Caco-2 (cell line): ENCODE measurements at regions not wholly inside any gene's neighbourhood (a gene's known extent, or its start where the extent isn't known, plus 50 kb on each side); places are given as distances from the start of the nearest gene placed in this dataset.

Experiments
- BruUV-seq: library from RNA; stranded (reverse); fragments of 400-500 nt; replicated peaks from 2 replicates; lab custom pipeline; 2021; lab: Mats Ljungman, UMichigan
- CTCF ChIA-PET: fragments of 300-600 bp; sonication (Branson Sonifier 250); formaldehyde crosslinking; loops from one replicate; lab custom pipeline; 2022; ENCODE audit warnings: antibody characterized with exemption; lab: Charles Lee
- POLR2A ChIA-PET: fragments of 300-600 bp; sonication (Branson Sonifier 250); formaldehyde crosslinking; loops from one replicate; lab custom pipeline; 2022; ENCODE audit warnings: antibody characterized with exemption; lab: Charles Lee
- DNase-seq, 2 experiments: peaks; one replicate each; pipeline versions ENCODE4 v3.0.0 to v3.0.0-alpha.2; 2020 to 2022
- H3K27me3 ChIP-seq: replicated peaks from 2 replicates; pipeline ENCODE4 v1.6.0; 2011; ENCODE audit warnings: low read length; ENCODE audit not compliant: control insufficient read depth, insufficient read depth
- H3K36me3 ChIP-seq: 2 replicates; pipeline ENCODE4 v1.5.1; 2011; ENCODE audit warnings: low read length; ENCODE audit not compliant: control insufficient read depth, insufficient read depth
- H3K4me1 ChIP-seq: fragments of 250-450 bp; sonication (Bioruptor Pico); 2 replicates; pipeline ENCODE4 v1.5.1; 2020; ENCODE audit warnings: mild to moderate bottlenecking
- H3K4me3 ChIP-seq: 2 replicates; pipeline ENCODE4 v1.5.1; 2011; ENCODE audit warnings: low read depth, mild to moderate bottlenecking, control low read depth, low read length
- H3K9me3 ChIP-seq: fragments of 250-450 bp; sonication (Bioruptor Pico); 2 replicates; pipeline ENCODE4 v1.5.1; 2020; ENCODE audit warnings: mild to moderate bottlenecking, moderate library complexity
- H3K27ac Mint-ChIP-seq: one replicate; pipeline ENCODE4 v1.8.0; 2022; ENCODE audit warnings: mixed read lengths; ENCODE audit not compliant: unreplicated experiment
- H3K27me3 Mint-ChIP-seq: one replicate; pipeline ENCODE4 v1.8.0; 2022; ENCODE audit warnings: mixed read lengths; ENCODE audit not compliant: insufficient read depth, unreplicated experiment
- H3K36me3 Mint-ChIP-seq: one replicate; pipeline ENCODE4 v1.8.0; 2022; ENCODE audit warnings: mild to moderate bottlenecking, mixed read lengths; ENCODE audit not compliant: insufficient read depth, unreplicated experiment
- H3K4me1 Mint-ChIP-seq: one replicate; pipeline ENCODE4 v1.8.0; 2022; ENCODE audit warnings: low read depth, mixed read lengths; ENCODE audit not compliant: unreplicated experiment
- H3K4me3 Mint-ChIP-seq: one replicate; pipeline ENCODE4 v1.8.0; 2022; ENCODE audit warnings: mild to moderate bottlenecking, moderate library complexity, mixed read lengths; ENCODE audit not compliant: unreplicated experiment
- H3K9me3 Mint-ChIP-seq: one replicate; pipeline ENCODE4 v1.8.0; 2022; ENCODE audit warnings: mixed read lengths; ENCODE audit not compliant: unreplicated experiment
- intact Hi-C: fragments of 100-400 bp; cut with micrococcal nuclease; formaldehyde crosslinking; loops from one replicate; pipeline ENCODE4 v1.10.0; 2022; ENCODE audit not compliant: unreplicated experiment
- TF ChIP-seq, protein P1 (sequence below), 2 experiments: fragments of 200-600 bp in 1 of 2; IDR thresholded peaks; 1 replicate in 1 of 2; 2 replicates in 1 of 2; pipeline versions ENCODE4 v1.5.1 to v1.8.0; 2011 to 2022; ENCODE audit warnings: antibody characterized with exemption in 1 of 2, control low read depth in 1 of 2, inconsistent platforms in 1 of 2, low read depth in 1 of 2, low read length in 1 of 2, mild to moderate bottlenecking in 1 of 2, moderate library complexity in 1 of 2; ENCODE audit not compliant: insufficient read depth in 1 of 2, severe bottlenecking in 1 of 2, unreplicated experiment in 1 of 2

GRCh38 chr5:96203761-96204160 lies 229.3 kb downstream of the PCSK1 start:
- Histone ChIP-seq H3K27me3 (no peaks in the 10 kb centered on the region), H3K4me1 (peaks cover 21% of the 10 kb centered on the region), H3K9me3 (peaks cover 12% of the 10 kb centered on the region), H3K4me3 (no peak overlapping the region), H3K36me3 (no peaks in the 10 kb centered on the region)
- Mint-ChIP-seq H3K27me3 (no peaks in the 10 kb centered on the region), H3K9me3 (peaks cover 30% of the 10 kb centered on the region), H3K4me1 (peaks cover 26% of the 10 kb centered on the region), H3K36me3 (peaks cover 10% of the 10 kb centered on the region), H3K27ac (no peak overlapping the region), H3K4me3 (no peak overlapping the region)
- TF ChIP-seq, protein P1, sequence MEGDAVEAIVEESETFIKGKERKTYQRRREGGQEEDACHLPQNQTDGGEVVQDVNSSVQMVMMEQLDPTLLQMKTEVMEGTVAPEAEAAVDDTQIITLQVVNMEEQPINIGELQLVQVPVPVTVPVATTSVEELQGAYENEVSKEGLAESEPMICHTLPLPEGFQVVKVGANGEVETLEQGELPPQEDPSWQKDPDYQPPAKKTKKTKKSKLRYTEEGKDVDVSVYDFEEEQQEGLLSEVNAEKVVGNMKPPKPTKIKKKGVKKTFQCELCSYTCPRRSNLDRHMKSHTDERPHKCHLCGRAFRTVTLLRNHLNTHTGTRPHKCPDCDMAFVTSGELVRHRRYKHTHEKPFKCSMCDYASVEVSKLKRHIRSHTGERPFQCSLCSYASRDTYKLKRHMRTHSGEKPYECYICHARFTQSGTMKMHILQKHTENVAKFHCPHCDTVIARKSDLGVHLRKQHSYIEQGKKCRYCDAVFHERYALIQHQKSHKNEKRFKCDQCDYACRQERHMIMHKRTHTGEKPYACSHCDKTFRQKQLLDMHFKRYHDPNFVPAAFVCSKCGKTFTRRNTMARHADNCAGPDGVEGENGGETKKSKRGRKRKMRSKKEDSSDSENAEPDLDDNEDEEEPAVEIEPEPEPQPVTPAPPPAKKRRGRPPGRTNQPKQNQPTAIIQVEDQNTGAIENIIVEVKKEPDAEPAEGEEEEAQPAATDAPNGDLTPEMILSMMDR (IDR thresholded peaks at IDR 0.05; ENCODE audit: insufficient read depth in 1 of 2, low read depth in 1 of 2, low read length in 1 of 2, severe bottlenecking in 1 of 2, unreplicated experiment in 1 of 2), result no peak
- POLR2A ChIA-PET, result no interaction called here
- no TSS peak for BruUV-seq
- CTCF ChIA-PET, result no interaction called here
- intact Hi-C loops, result no loop called here
- no peak for DNase-seq

GRCh38 chr5:96201503-96201902 lies 231.5 kb downstream of the PCSK1 start:
- intact Hi-C loops, result no loop called here
- no peak for DNase-seq
- ChIA-PET POLR2A (no interaction called here), CTCF (no interaction called here)
- H3K9me3 Mint-ChIP-seq, result peaks cover 9% of the 10 kb centered on the region
- no peaks in the 10 kb centered on the region for H3K36me3 ChIP-seq
- H3K4me1 ChIP-seq, result peaks cover 30% of the 10 kb centered on the region
- H3K27me3 Mint-ChIP-seq, result no peaks in the 10 kb centered on the region
- H3K27ac Mint-ChIP-seq, result no peak overlapping the region
- TF ChIP-seq, protein P1 (IDR thresholded peaks at IDR 0.05; ENCODE audit: insufficient read depth in 1 of 2, low read depth in 1 of 2, low read length in 1 of 2, severe bottlenecking in 1 of 2, unreplicated experiment in 1 of 2), result no peak
- no peaks in the 10 kb centered on the region for H3K27me3 ChIP-seq
- H3K9me3 ChIP-seq, result no peaks in the 10 kb centered on the region
- H3K4me3 ChIP-seq, result no peak overlapping the region
- H3K4me3 Mint-ChIP-seq, result no peak overlapping the region
- H3K36me3 Mint-ChIP-seq, result peaks cover 9% of the 10 kb centered on the region
- peaks cover 35% of the 10 kb centered on the region for H3K4me1 Mint-ChIP-seq
- BruUV-seq, result no TSS peak

DNA sequence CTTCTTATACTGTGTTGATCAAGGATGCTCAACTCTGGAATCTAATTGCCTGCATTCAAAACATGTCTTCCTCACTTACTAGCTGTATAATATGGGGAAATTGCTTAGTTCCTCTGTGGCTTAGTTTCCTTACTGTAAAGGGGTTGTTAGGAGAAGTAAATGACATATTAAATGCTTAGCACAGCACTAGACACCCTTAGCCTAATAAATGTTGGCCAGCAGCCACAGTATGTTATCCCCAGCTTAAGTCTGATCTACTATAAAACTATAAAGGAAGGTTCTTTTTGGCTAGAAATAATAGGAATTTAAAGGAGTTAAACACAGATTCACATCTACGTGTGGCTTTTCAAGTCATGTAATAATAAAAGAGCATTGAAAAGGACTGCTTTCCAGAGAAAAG lies 232.4 kb downstream of the PCSK1 start:
- H3K9me3 Mint-ChIP-seq, result no peaks in the 10 kb centered on the region
- Histone ChIP-seq H3K36me3 (no peaks in the 10 kb centered on the region), H3K4me3 (no peak overlapping the region), H3K9me3 (no peaks in the 10 kb centered on the region), H3K27me3 (no peaks in the 10 kb centered on the region), H3K4me1 (peaks cover 35% of the 10 kb centered on the region)
- H3K27me3 Mint-ChIP-seq, result no peaks in the 10 kb centered on the region
- BruUV-seq, result no TSS peak
- no peak for DNase-seq
- ChIA-PET POLR2A (no interaction called here), CTCF (interaction anchor here (0.8 kb wide), 1 partner anchor 308 kb away, joined by 3 read pairs; no protein-coding TSS in a partner anchor)
- no peak overlapping the region for H3K4me3 Mint-ChIP-seq
- intact Hi-C loops, result no loop called here
- H3K36me3 Mint-ChIP-seq, result peaks cover 6% of the 10 kb centered on the region
- H3K27ac Mint-ChIP-seq, result peak overlapping the region; percentile 46
- TF ChIP-seq, protein P1 (IDR thresholded peaks at IDR 0.05; ENCODE audit: insufficient read depth in 1 of 2, low read depth in 1 of 2, low read length in 1 of 2, severe bottlenecking in 1 of 2, unreplicated experiment in 1 of 2), result no peak
- peaks cover 35% of the 10 kb centered on the region for H3K4me1 Mint-ChIP-seq
